K562 (cell line): ENCODE measurements at regions not wholly inside any gene's neighbourhood (a gene's known extent, or its start where the extent isn't known, plus 50 kb on each side); places are given as distances from the start of the nearest gene placed in this dataset.

Source experiments
- ATAC-seq: fragments of 200-7000 bp; cut with Tn5 transposase; 3 replicates; pipeline ENCODE4 v1.9.1; 2020; ENCODE audit warnings: moderate library complexity
- BruUV-seq: library from RNA; stranded (reverse); fragments of 400-500 nt; replicated peaks from 2 replicates; lab custom pipeline; 2021; lab: Mats Ljungman, UMichigan
- CTCF ChIA-PET: fragments of 300-600 bp; formaldehyde crosslinking; extraction: SDS; loops from one replicate; lab custom pipeline; 2021; ENCODE audit warnings: low intra/inter-chr PET ratio; lab: Yijun Ruan, JAX
- POLR2A ChIA-PET: fragments of 300-600, 350-650 bp; sonication (Branson Sonifier 250); formaldehyde crosslinking; extraction: SDS; loops from one replicate; lab custom pipeline; 2021; ENCODE audit warnings: antibody characterized with exemption, inconsistent platforms; lab: Yijun Ruan, JAX
- DNase-seq, 4 experiments: peaks; one replicate each; pipeline versions ENCODE4 v3.0.0 to v3.0.0-alpha.2; 2011 to 2018; ENCODE audit warnings: low spot score in 3 of 4, mixed read lengths in 3 of 4; ENCODE audit errors: extremely low read depth in 1 of 4
- FAIRE-seq: peaks from 2 replicates; lab custom pipeline; 2011; peaks lifted over from hg19 to GRCh38; lab: Jason Lieb, UNC
- H2AFZ ChIP-seq: 2 replicates; pipeline ENCODE4 v1.6.0; 2011; ENCODE audit warnings: low read depth, low read length, control low read depth, inconsistent platforms
- H3K27ac ChIP-seq: fragments of 200-600 bp; 3 replicates; pipeline ENCODE4 v1.8.0; 2011; ENCODE audit warnings: low read depth, mild to moderate bottlenecking, control low read depth, inconsistent platforms, low read length, moderate library complexity, mixed read lengths; ENCODE audit errors: extremely low read depth
- H3K27me3 ChIP-seq, 2 experiments: fragments of 300-600 bp in 1 of 2; 2 replicates in 1 of 2; 3 replicates in 1 of 2; pipeline versions ENCODE4 v1.6.0 to v1.8.0; 2011; ENCODE audit warnings: inconsistent platforms in 2 of 2, low read length in 2 of 2, mild to moderate bottlenecking in 1 of 2, mixed read lengths in 1 of 2, moderate library complexity in 1 of 2; ENCODE audit not compliant: control insufficient read depth in 2 of 2, insufficient read depth in 2 of 2
- H3K36me3 ChIP-seq: fragments of 300-600 bp; 3 replicates; pipeline ENCODE4 v1.8.0; 2011; ENCODE audit warnings: mild to moderate bottlenecking, low read length, inconsistent platforms; ENCODE audit not compliant: control insufficient read depth, insufficient read depth
- H3K4me1 ChIP-seq, 2 experiments: fragments of 200-600 bp in 1 of 2; replicated peaks in 1 of 2; 2 replicates in 1 of 2; 3 replicates in 1 of 2; pipeline versions ENCODE4 v1.5.1 to v1.8.0; 2011; ENCODE audit warnings: inconsistent platforms in 2 of 2, low read length in 2 of 2, mild to moderate bottlenecking in 1 of 2, mixed read lengths in 1 of 2, moderate library complexity in 1 of 2; ENCODE audit not compliant: control insufficient read depth in 2 of 2, insufficient read depth in 2 of 2
- H3K4me2 ChIP-seq: 2 replicates; pipeline ENCODE4 v1.6.1; 2011; ENCODE audit warnings: low read length, control low read depth, inconsistent platforms, mixed read lengths; ENCODE audit not compliant: insufficient read depth
- H3K4me3 ChIP-seq: fragments of 200-600 bp; sonication (generic), shearing (Covaris generic); 2 replicates; pipeline ENCODE4 v1.5.1; 2016; ENCODE audit warnings: control low read depth, inconsistent platforms
- H3K79me2 ChIP-seq: fragments of 200-600 bp; 3 replicates; pipeline ENCODE4 v1.8.0; 2011; ENCODE audit warnings: low read length, inconsistent platforms; ENCODE audit not compliant: control insufficient read depth, insufficient read depth
- H3K9ac ChIP-seq, 2 experiments: 2 replicates each; pipeline versions ENCODE4 v1.6.0 to v1.6.1; 2011; ENCODE audit warnings: low read depth in 2 of 2, low read length in 2 of 2, control low read depth in 1 of 2, inconsistent platforms in 1 of 2, mild to moderate bottlenecking in 1 of 2, mixed read lengths in 1 of 2; ENCODE audit not compliant: insufficient read depth in 1 of 2
- H3K9me1 ChIP-seq: one replicate; pipeline ENCODE4 v1.6.0; 2011; ENCODE audit warnings: inconsistent platforms, mild to moderate bottlenecking, low read length, moderate library complexity; ENCODE audit not compliant: control insufficient read depth, insufficient read depth
- H3K9me3 ChIP-seq: replicated peaks from 2 replicates; pipeline ENCODE4 v1.5.1; 2011; ENCODE audit warnings: low read depth, low read length, inconsistent platforms; ENCODE audit not compliant: control insufficient read depth, insufficient read depth
- H4K20me1 ChIP-seq: replicated peaks from 2 replicates; pipeline ENCODE4 v1.6.1; 2011; ENCODE audit warnings: low read length, inconsistent platforms, mixed read lengths; ENCODE audit not compliant: control insufficient read depth, insufficient read depth
- BRF2 ChIP-seq: IDR thresholded peaks from 3 replicates; pipeline ENCODE4 v1.6.1; 2011; ENCODE audit warnings: borderline replicate concordance, mild to moderate bottlenecking; ENCODE audit not compliant: insufficient read length, insufficient read depth
- CREM ChIP-seq: IDR thresholded peaks from 2 replicates; pipeline ENCODE4 v1.6.1; 2014; ENCODE audit warnings: antibody characterized with exemption, low read depth
- EGR1 ChIP-seq: fragments of 450-650 bp; conservative IDR thresholded peaks from 2 replicates; pipeline ENCODE4 v1.6.1; 2017; ENCODE audit warnings: mild to moderate bottlenecking
- ELF4 ChIP-seq: fragments of 450-650 bp; formaldehyde crosslinking; IDR thresholded peaks from 2 replicates; pipeline ENCODE4 v1.4.0; 2022; ENCODE audit warnings: missing genetic modification characterization
- ID3 ChIP-seq, 2 experiments: fragments of 250-450 bp in 1 of 2; fragments of 450-650 bp in 1 of 2; sonication (Bioruptor Pico) in 1 of 2; IDR thresholded peaks; 2 replicates each; pipeline versions ENCODE4 v1.6.1 to v1.8.0; 2016 to 2021; ENCODE audit warnings: mild to moderate bottlenecking in 2 of 2, moderate library complexity in 2 of 2, missing compliant biosample characterization in 1 of 2, missing genetic modification characterization in 1 of 2
- JUNB ChIP-seq: fragments of 450-650 bp; formaldehyde crosslinking; conservative IDR thresholded peaks from 2 replicates; pipeline ENCODE4 v1.4.0; 2020; ENCODE audit warnings: mild to moderate bottlenecking
- JUND ChIP-seq, 2 experiments: IDR thresholded peaks; 2 replicates in 1 of 2; 3 replicates in 1 of 2; pipeline ENCODE4 v1.6.1; 2011; ENCODE audit warnings: borderline replicate concordance in 2 of 2, low read depth in 2 of 2, low read length in 2 of 2, improper control_type of control experiment in 1 of 2, missing biosample characterization in 1 of 2, missing genetic modification characterization in 1 of 2, missing genetic modification reagents in 1 of 2
- KAT7 ChIP-seq: sonication (generic); formaldehyde crosslinking; IDR thresholded peaks from 2 replicates; pipeline ENCODE4 v1.8.0; 2022; ENCODE audit warnings: missing genetic modification reagents, mild to moderate bottlenecking, borderline replicate concordance
- LEF1 ChIP-seq: fragments of 450-650 bp; IDR thresholded peaks from 2 replicates; pipeline ENCODE4 v1.6.1; 2016; ENCODE audit warnings: mild to moderate bottlenecking
- PCBP2 ChIP-seq: fragments of 200-400 bp; formaldehyde crosslinking; IDR thresholded peaks from 2 replicates; pipeline ENCODE4 v1.6.1; 2018; ENCODE audit warnings: low read length, low read depth, mild to moderate bottlenecking, moderate library complexity; ENCODE audit not compliant: poor library complexity, severe bottlenecking
- RAD21 ChIP-seq, 2 experiments: fragments of 250-450 bp in 1 of 2; fragments of 450-650 bp in 1 of 2; sonication (Bioruptor Pico) in 1 of 2; formaldehyde crosslinking in 1 of 2; IDR thresholded peaks in 1 of 2; conservative IDR thresholded peaks in 1 of 2; 2 replicates each; pipeline versions ENCODE4 v1.4.0 to v1.8.0; 2020 to 2022; ENCODE audit warnings: mild to moderate bottlenecking in 2 of 2, moderate library complexity in 1 of 2
- RBM14 ChIP-seq: fragments of 200-400 bp; formaldehyde crosslinking; IDR thresholded peaks from 2 replicates; pipeline ENCODE4 v1.6.1; 2018; ENCODE audit warnings: low read depth, mild to moderate bottlenecking, low read length, moderate library complexity, borderline replicate concordance; ENCODE audit not compliant: insufficient read depth
- SMAD4 ChIP-seq: fragments of 250-450 bp; sonication (Bioruptor Pico); conservative IDR thresholded peaks from 2 replicates; pipeline ENCODE4 v1.8.0; 2021; ENCODE audit warnings: inconsistent platforms, mild to moderate bottlenecking, moderate library complexity
- SNRNP70 ChIP-seq: fragments of 200-400 bp; formaldehyde crosslinking; optimal IDR thresholded peaks from 2 replicates; pipeline ENCODE3; 2017; ENCODE audit warnings: low read depth, low read length
- SPI1 ChIP-seq: IDR thresholded peaks from 2 replicates; pipeline ENCODE4 v1.6.1; 2011; ENCODE audit warnings: low read depth, low read length, control low read depth, borderline replicate concordance
- YY1 ChIP-seq, 3 experiments: IDR thresholded peaks; 2 replicates each; pipeline ENCODE4 v1.6.1; 2011; ENCODE audit warnings: low read length in 2 of 3, mild to moderate bottlenecking in 2 of 3, moderate library complexity in 2 of 3, borderline replicate concordance in 1 of 3, control low read depth in 1 of 3, low read depth in 1 of 3; ENCODE audit not compliant: insufficient read depth in 3 of 3, insufficient replicate concordance in 2 of 3, control insufficient read depth in 1 of 3, insufficient read length in 1 of 3; ENCODE audit errors: extremely low read depth in 1 of 3
- ZNF23 ChIP-seq: fragments of 250-450 bp; sonication (Bioruptor Pico); IDR thresholded peaks from 2 replicates; pipeline ENCODE4 v1.4.0; 2020; ENCODE audit warnings: mild to moderate bottlenecking
- WGBS: fragments of 100-300 bp; shearing (Covaris generic); methylation state at CpG from one replicate; pipeline ENCODE4 v1.1.6; 2016; ENCODE audit warnings: low coverage, mixed read lengths; ENCODE audit not compliant: insufficient coverage; ENCODE audit errors: missing lambda C conversion rate; 5-methylcytosine and 5-hydroxymethylcytosine counted together
- in situ Hi-C: fragments of 300-500 bp; cut with MboI; formaldehyde crosslinking; loops from 4 replicates; pipeline ENCODE4 v1.15.0; 2018; ENCODE audit warnings: inconsistent platforms, mixed read lengths
- intact Hi-C: fragments of 100-400 bp; cut with micrococcal nuclease; formaldehyde crosslinking; loops from 2 replicates; pipeline ENCODE4 v1.14.2; 2022

- TF ChIP-seq ELF4 = no peak
- no peak for TF ChIP-seq SNRNP70
- TF ChIP-seq CREM = no peak
- TF ChIP-seq ZNF23 (CRISPR knock-in tag) = no peak
- TF ChIP-seq PCBP2 = no peak
- 0 out of 2 replicates have a peak, but pooled peaks have one; percentile 14 for TF ChIP-seq SMAD4 (CRISPR knock-in tag)
- no peak for TF ChIP-seq LEF1
- no peak for TF ChIP-seq JUND (IDR thresholded peaks at IDR 0.05; ENCODE audit: borderline replicate concordance, low read depth, low read length)
- no peak for TF ChIP-seq JUND (tag; IDR thresholded peaks at IDR 0.05; ENCODE audit: borderline replicate concordance, low read depth, low read length)
- TF ChIP-seq RBM14 = no peak
- no peak for TF ChIP-seq KAT7
- no peak for TF ChIP-seq SPI1
- TF ChIP-seq JUNB (CRISPR knock-in tag) = no peak
Measured at GRCh38 chr6:82833481-82833880, 232.2 kb downstream of the UBE3D start (continued).

- peak; percentile 77 for ATAC-seq
- Histone ChIP-seq H3K9ac (peak overlapping the region; percentile 2 to 20; a peak in 3 of 4 replicates), H3K9me1 (no peaks in the 10 kb centered on the region), H3K9me3 (peaks cover 3% of the 10 kb centered on the region; the same call in 1 of the 2 replicates), H3K79me2 (no peaks in the 10 kb centered on the region), H3K27me3 (no peaks in the 10 kb centered on the region), H3K4me3 (no peak overlapping the region), H3K36me3 (no peaks in the 10 kb centered on the region), H4K20me1 (no peaks in the 10 kb centered on the region), H3K4me2 (peak overlapping the region; percentile 43; the same call in 1 of the 2 replicates), H2AFZ (peak overlapping the region; percentile 76), H3K4me1 (peaks cover 0 to 10% of the 10 kb centered on the region in 2 experiments; a peak in 2 of 5 replicates), H3K27ac (peak overlapping the region; percentile 25; the same call in 1 of the 3 replicates)
- peak in 2 of 4 experiments; percentile 17 to 56 for DNase-seq
- 14% methylated on average over 11 of the region's 12 CpGs for WGBS
- FAIRE-seq = peak; percentile 72
- CTCF ChIA-PET = interaction anchor here (0.6 kb wide), 1 partner anchor 10 kb away, joined by 3 read pairs; no protein-coding TSS in a partner anchor
- in situ Hi-C loops = no loop called here
- intact Hi-C loops = no loop called here
- POLR2A ChIA-PET = interaction anchor here (1.0 kb wide), 1 partner anchor 24 kb away, joined by 3 read pairs; no protein-coding TSS in a partner anchor
- BruUV-seq = no TSS peak
- TF ChIP-seq ID3 (CRISPR knock-in tag; IDR thresholded peaks at IDR 0.05) = no peak
- TF ChIP-seq ID3 (tag; IDR thresholded peaks at IDR 0.05) = 0 out of 2 replicates have a peak, but pooled peaks have one; percentile 55
- peak in 1 of 3 experiments; percentile 80 for TF ChIP-seq YY1 (IDR thresholded peaks at IDR 0.05; ENCODE audit: borderline replicate concordance in 1 of 3, control insufficient read depth in 1 of 3, extremely low read depth in 1 of 3, insufficient read depth in 3 of 3, insufficient read length in 1 of 3, insufficient replicate concordance in 2 of 3, low read depth in 1 of 3, low read length in 2 of 3)
- TF ChIP-seq BRF2 = no peak
- 0 out of 4 replicates have a peak, but pooled peaks of 1 of the 2 experiments have one; percentile 12 for TF ChIP-seq RAD21 (CRISPR knock-in tag; conservative IDR thresholded peaks at IDR 0.05 in 1 of 2, IDR thresholded peaks at IDR 0.05 in 1 of 2)
- peak; percentile 73 for TF ChIP-seq EGR1
Measured at GRCh38 chr6:82836022-82836575, 229.5 kb downstream of the UBE3D start.
